ENCODE measurements at regions not wholly inside any gene's neighbourhood (a gene's known extent, or its start where the extent isn't known, plus 50 kb on each side); places are given as distances from the start of the nearest gene placed in this dataset.

DNA sequence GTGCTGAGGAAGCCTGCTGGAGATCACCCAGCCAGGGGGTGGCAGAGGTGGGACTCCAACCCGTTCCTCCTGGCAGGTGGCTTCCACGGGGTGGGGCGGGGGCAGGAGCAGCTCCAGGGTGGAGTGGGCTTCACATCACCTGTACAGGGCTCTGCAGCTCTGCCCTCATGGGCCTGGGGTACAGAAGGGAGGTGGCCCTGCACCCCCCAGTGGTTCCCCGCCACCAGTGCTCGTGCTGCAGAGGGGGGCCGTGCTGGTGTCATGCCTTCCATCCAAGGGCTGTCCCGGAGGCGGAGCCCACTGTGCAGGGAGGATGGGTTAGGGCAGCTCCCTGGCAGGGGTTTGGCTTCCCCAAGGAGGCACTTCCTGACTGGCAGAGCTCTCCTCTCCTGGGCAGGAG lies 76.4 kb upstream of the SHISAL1 start:
- H3K36me3 ChIP-seq (ENCODE audit: control insufficient read depth, insufficient read depth, low read length) = no peaks in the 10 kb centered on the region
- no peak overlapping the region for H3K4me2 ChIP-seq (ENCODE audit: low read length)
- no peaks in the 10 kb centered on the region for H3K4me1 ChIP-seq
- H3K27me3 ChIP-seq (ENCODE audit: control insufficient read depth, insufficient read depth, low read length) = no peaks in the 10 kb centered on the region
- no peak overlapping the region for H3K9ac ChIP-seq
- H3K79me2 ChIP-seq = no peaks in the 10 kb centered on the region
- H2AFZ ChIP-seq = no peak overlapping the region
- no peaks in the 10 kb centered on the region for H3K9me3 ChIP-seq (ENCODE audit: control insufficient read depth, low read length)
- no peak overlapping the region for H3K27ac ChIP-seq
- TF ChIP-seq, protein P1, sequence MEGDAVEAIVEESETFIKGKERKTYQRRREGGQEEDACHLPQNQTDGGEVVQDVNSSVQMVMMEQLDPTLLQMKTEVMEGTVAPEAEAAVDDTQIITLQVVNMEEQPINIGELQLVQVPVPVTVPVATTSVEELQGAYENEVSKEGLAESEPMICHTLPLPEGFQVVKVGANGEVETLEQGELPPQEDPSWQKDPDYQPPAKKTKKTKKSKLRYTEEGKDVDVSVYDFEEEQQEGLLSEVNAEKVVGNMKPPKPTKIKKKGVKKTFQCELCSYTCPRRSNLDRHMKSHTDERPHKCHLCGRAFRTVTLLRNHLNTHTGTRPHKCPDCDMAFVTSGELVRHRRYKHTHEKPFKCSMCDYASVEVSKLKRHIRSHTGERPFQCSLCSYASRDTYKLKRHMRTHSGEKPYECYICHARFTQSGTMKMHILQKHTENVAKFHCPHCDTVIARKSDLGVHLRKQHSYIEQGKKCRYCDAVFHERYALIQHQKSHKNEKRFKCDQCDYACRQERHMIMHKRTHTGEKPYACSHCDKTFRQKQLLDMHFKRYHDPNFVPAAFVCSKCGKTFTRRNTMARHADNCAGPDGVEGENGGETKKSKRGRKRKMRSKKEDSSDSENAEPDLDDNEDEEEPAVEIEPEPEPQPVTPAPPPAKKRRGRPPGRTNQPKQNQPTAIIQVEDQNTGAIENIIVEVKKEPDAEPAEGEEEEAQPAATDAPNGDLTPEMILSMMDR (IDR thresholded peaks at IDR 0.05) = no peak
- no peak overlapping the region for H3K4me3 ChIP-seq (ENCODE audit: low read depth, low read length)

GRCh38 chr22:44387486-44387885 lies 74.7 kb upstream of the SHISAL1 start:
- Histone ChIP-seq H3K36me3 (ENCODE audit: control insufficient read depth, insufficient read depth, low read length) (no peaks in the 10 kb centered on the region), H2AFZ (no peak overlapping the region)

GRCh38 chr22:44386386-44387035 lies 73.8 kb upstream of the SHISAL1 start:
- Histone ChIP-seq H3K27ac (no peak overlapping the region), H2AFZ (no peak overlapping the region), H3K36me3 (ENCODE audit: control insufficient read depth, insufficient read depth, low read length) (no peaks in the 10 kb centered on the region), H3K4me3 (ENCODE audit: low read depth, low read length) (no peak overlapping the region), H3K79me2 (no peaks in the 10 kb centered on the region), H3K9ac (no peak overlapping the region), H3K4me2 (ENCODE audit: low read length) (no peak overlapping the region), H3K27me3 (ENCODE audit: control insufficient read depth, insufficient read depth, low read length) (no peaks in the 10 kb centered on the region), H3K9me3 (ENCODE audit: control insufficient read depth, low read length) (no peaks in the 10 kb centered on the region), H3K4me1 (no peaks in the 10 kb centered on the region)
- TF ChIP-seq, protein P1 (IDR thresholded peaks at IDR 0.05) = no peak

More at GRCh38 chr22:44387486-44387885, 74.7 kb upstream of the SHISAL1 start:
- no peak overlapping the region for H3K9ac ChIP-seq
- no peaks in the 10 kb centered on the region for H3K4me1 ChIP-seq
- H3K4me2 ChIP-seq (ENCODE audit: low read length) = no peak overlapping the region
- no peak overlapping the region for H3K27ac ChIP-seq
- no peaks in the 10 kb centered on the region for H3K27me3 ChIP-seq (ENCODE audit: control insufficient read depth, insufficient read depth, low read length)
- no peaks in the 10 kb centered on the region for H3K9me3 ChIP-seq (ENCODE audit: control insufficient read depth, low read length)
- no peaks in the 10 kb centered on the region for H3K79me2 ChIP-seq
- H3K4me3 ChIP-seq (ENCODE audit: low read depth, low read length) = no peak overlapping the region
- TF ChIP-seq, protein P1 (IDR thresholded peaks at IDR 0.05) = no peak

DNA sequence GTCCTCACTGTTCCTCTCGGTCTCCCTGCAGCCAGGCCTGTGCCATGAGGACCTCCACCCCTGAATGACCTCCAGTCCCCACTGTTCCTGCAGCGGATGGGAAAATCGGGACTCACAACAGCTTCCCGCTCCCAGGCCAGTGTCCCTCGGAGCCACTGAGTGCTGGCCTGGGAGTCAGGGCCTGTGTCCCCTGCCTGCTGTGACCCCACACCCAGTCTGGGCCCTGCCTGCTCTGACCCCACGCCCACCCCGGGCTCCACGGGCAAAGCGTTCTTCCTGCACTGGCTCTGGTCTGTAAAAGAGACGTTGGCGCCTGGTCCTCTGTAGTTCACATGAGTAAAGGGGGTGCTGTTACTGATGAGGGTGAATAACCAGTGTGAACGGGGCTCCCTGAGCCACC lies 73.0 kb upstream of the SHISAL1 start:
- H3K27me3 ChIP-seq (ENCODE audit: control insufficient read depth, insufficient read depth, low read length) = no peaks in the 10 kb centered on the region
- no peaks in the 10 kb centered on the region for H3K79me2 ChIP-seq
- H3K36me3 ChIP-seq (ENCODE audit: control insufficient read depth, insufficient read depth, low read length) = no peaks in the 10 kb centered on the region
- no peak overlapping the region for H3K9ac ChIP-seq
- no peak overlapping the region for H2AFZ ChIP-seq
- TF ChIP-seq, protein P1 (IDR thresholded peaks at IDR 0.05) = no peak
- H3K9me3 ChIP-seq (ENCODE audit: control insufficient read depth, low read length) = no peaks in the 10 kb centered on the region
- H3K4me2 ChIP-seq (ENCODE audit: low read length) = no peak overlapping the region
- no peak overlapping the region for H3K4me3 ChIP-seq (ENCODE audit: low read depth, low read length)
- H3K27ac ChIP-seq = no peak overlapping the region
- H3K4me1 ChIP-seq = no peaks in the 10 kb centered on the region

- TF ChIP-seq, protein P1 (IDR thresholded peaks at IDR 0.05) = no peak
- H3K79me2 ChIP-seq = no peaks in the 10 kb centered on the region
- no peaks in the 10 kb centered on the region for H3K36me3 ChIP-seq (ENCODE audit: control insufficient read depth, insufficient read depth, low read length)
- H3K4me2 ChIP-seq (ENCODE audit: low read length) = no peak overlapping the region
- no peaks in the 10 kb centered on the region for H3K4me1 ChIP-seq
- no peak overlapping the region for H2AFZ ChIP-seq
- no peak overlapping the region for H3K9ac ChIP-seq
- H3K27ac ChIP-seq = no peak overlapping the region
- H3K9me3 ChIP-seq (ENCODE audit: control insufficient read depth, low read length) = no peaks in the 10 kb centered on the region
- H3K4me3 ChIP-seq (ENCODE audit: low read depth, low read length) = no peak overlapping the region
- no peaks in the 10 kb centered on the region for H3K27me3 ChIP-seq (ENCODE audit: control insufficient read depth, insufficient read depth, low read length)
Observed at GRCh38 chr22:44385296-44385610, 72.5 kb upstream of the SHISAL1 start.

Data from parathyroid adenoma (tissue), 2 donors.